ENCODE measurements at regions not wholly inside any gene's neighbourhood (a gene's known extent, or its start where the extent isn't known, plus 50 kb on each side); places are given as distances from the start of the nearest gene placed in this dataset.
"Not testable (repeated sequence)": the region's sequence is repeated elsewhere in the genome, so short reads cannot be mapped to it uniquely, and the experiment has no call there.

- H3K4me1 ChIP-seq: no peaks in the 10 kb centered on the region
- TF ChIP-seq CTCF (IDR thresholded peaks at IDR 0.05; ENCODE audit: low read depth, low read length): no peak
- no peaks in the 10 kb centered on the region for H3K9me3 ChIP-seq
- peaks cover 2% of the 10 kb centered on the region; the same call in 1 of the 2 replicates for H3K27me3 ChIP-seq
- no peaks in the 10 kb centered on the region for H3K36me3 ChIP-seq
- no peak overlapping the region for H3K4me3 ChIP-seq (ENCODE audit: low read depth, low read length)
- no peak for DNase-seq
Measured at GRCh38 chr5:130868186-130868840, 296.7 kb downstream of the HINT1 start.

- no peaks in the 10 kb centered on the region for H3K4me1 ChIP-seq
- H3K27me3 ChIP-seq: no peaks in the 10 kb centered on the region
- H3K4me3 ChIP-seq (ENCODE audit: low read depth, low read length): no peak overlapping the region
- no peak for DNase-seq
- H3K36me3 ChIP-seq: no peaks in the 10 kb centered on the region
- no peaks in the 10 kb centered on the region for H3K9me3 ChIP-seq
- TF ChIP-seq CTCF (IDR thresholded peaks at IDR 0.05; ENCODE audit: low read depth, low read length): no peak
Measured at GRCh38 chr5:130845049-130845765, 319.8 kb downstream of the HINT1 start.

GRCh38 chr5:130836729-130837649, 328.1 kb downstream of the HINT1 start:
- no peak for DNase-seq
- H3K9me3 ChIP-seq: no peaks in the 10 kb centered on the region
- H3K36me3 ChIP-seq: no peaks in the 10 kb centered on the region
- H3K27me3 ChIP-seq: no peaks in the 10 kb centered on the region
- H3K4me3 ChIP-seq (ENCODE audit: low read depth, low read length): peak overlapping the region; percentile 52
- no peaks in the 10 kb centered on the region; the same call in 1 of the 2 replicates for H3K4me1 ChIP-seq
- TF ChIP-seq CTCF (IDR thresholded peaks at IDR 0.05; ENCODE audit: low read depth, low read length): no peak

GRCh38 chr5:130817598-130818384, 347.3 kb downstream of the HINT1 start:
- H3K4me3 ChIP-seq (ENCODE audit: low read depth, low read length); H3K36me3 ChIP-seq; H3K4me1 ChIP-seq; H3K9me3 ChIP-seq; H3K27me3 ChIP-seq; DNase-seq: not testable (repeated sequence)

GRCh38 chr5:130815246-130815645, 349.8 kb downstream of the HINT1 start:
- H3K4me3 ChIP-seq (ENCODE audit: low read depth, low read length): no peak overlapping the region
- TF ChIP-seq CTCF (IDR thresholded peaks at IDR 0.05; ENCODE audit: low read depth, low read length): no peak
- H3K4me1 ChIP-seq: no peaks in the 10 kb centered on the region
- no peaks in the 10 kb centered on the region for H3K9me3 ChIP-seq
- no peaks in the 10 kb centered on the region for H3K36me3 ChIP-seq
- DNase-seq: no peak
- H3K27me3 ChIP-seq: no peaks in the 10 kb centered on the region

GRCh38 chr5:130808691-130809090, 356.4 kb downstream of the HINT1 start:
- H3K4me3 ChIP-seq (ENCODE audit: low read depth, low read length): no peak overlapping the region
- TF ChIP-seq CTCF (IDR thresholded peaks at IDR 0.05; ENCODE audit: low read depth, low read length): no peak
- no peaks in the 10 kb centered on the region for H3K4me1 ChIP-seq
- H3K36me3 ChIP-seq: no peaks in the 10 kb centered on the region
- no peaks in the 10 kb centered on the region for H3K9me3 ChIP-seq
- DNase-seq: no peak
- H3K27me3 ChIP-seq: no peaks in the 10 kb centered on the region

Measured in BE2C (cell line).